Islet of Langerhans (tissue), 1 donor: ENCODE measurements at regions not wholly inside any gene's neighbourhood (a gene's known extent, or its start where the extent isn't known, plus 50 kb on each side); places are given as distances from the start of the nearest gene placed in this dataset.
"Not testable (repeated sequence)": the region's sequence is repeated elsewhere in the genome, so short reads cannot be mapped to it uniquely, and the experiment has no call there.

ENCODE experiments used
- FAIRE-seq: peaks from one replicate; lab custom pipeline; 2011; peaks lifted over from hg19 to GRCh38; lab: Jason Lieb, UNC

- FAIRE-seq, result no peak
These were observed 54.2 kb upstream of the PIK3R4 start for GRCh38 chr3:130800829-130801228.

GRCh38 chr3:130801473-130801872 is 54.8 kb upstream of the PIK3R4 start:
- peak; percentile 43 for FAIRE-seq

- FAIRE-seq, result no peak
These were observed 64.9 kb upstream of the PIK3R4 start for GRCh38 chr3:130811557-130811956.

- FAIRE-seq, result no peak
These were observed 68.3 kb upstream of the PIK3R4 start for GRCh38 chr3:130814691-130815472.

- no peak for FAIRE-seq
These were observed 70.2 kb upstream of the PIK3R4 start for GRCh38 chr3:130816561-130817445.

GRCh38 chr3:130818066-130818465 is 71.4 kb upstream of the PIK3R4 start:
- FAIRE-seq, result not testable (repeated sequence)

GRCh38 chr3:130820976-130821375 is 72.9 kb upstream of the ATP2C1 start:
- FAIRE-seq, result no peak

- no peak for FAIRE-seq
These were observed 72.1 kb upstream of the ATP2C1 start for GRCh38 chr3:130821806-130822205.

- FAIRE-seq, result no peak
These were observed 70.5 kb upstream of the ATP2C1 start for GRCh38 chr3:130823241-130823884.

- no peak for FAIRE-seq
These were observed 69.9 kb upstream of the ATP2C1 start for GRCh38 chr3:130823996-130824395.

- FAIRE-seq, result no peak
These were observed 68.1 kb upstream of the ATP2C1 start for GRCh38 chr3:130825762-130826299.

- no peak for FAIRE-seq
These were observed 67.2 kb upstream of the ATP2C1 start for GRCh38 chr3:130826516-130827182.

- no peak for FAIRE-seq
These were observed 66.4 kb upstream of the ATP2C1 start for GRCh38 chr3:130827486-130827885.

- no peak for FAIRE-seq
These were observed 64.6 kb upstream of the ATP2C1 start for GRCh38 chr3:130828948-130829947.

- no peak for FAIRE-seq
These were observed 62.0 kb upstream of the ATP2C1 start for GRCh38 chr3:130831719-130832400.

GRCh38 chr3:130832401-130832746 is 61.5 kb upstream of the ATP2C1 start:
- not testable (repeated sequence) for FAIRE-seq

- no peak for FAIRE-seq
These were observed 59.4 kb upstream of the ATP2C1 start for GRCh38 chr3:130834476-130834875.

- no peak for FAIRE-seq
These were observed 58.4 kb upstream of the ATP2C1 start for GRCh38 chr3:130835483-130835882.

GRCh38 chr3:130838898-130839600 is 54.8 kb upstream of the ATP2C1 start:
- no peak for FAIRE-seq

- no peak for FAIRE-seq
These were observed 54.1 kb upstream of the ATP2C1 start for GRCh38 chr3:130839813-130840212.
